ENCODE measurements at regions not wholly inside any gene's neighbourhood (a gene's known extent, or its start where the extent isn't known, plus 50 kb on each side); places are given as distances from the start of the nearest gene placed in this dataset.

DNA sequence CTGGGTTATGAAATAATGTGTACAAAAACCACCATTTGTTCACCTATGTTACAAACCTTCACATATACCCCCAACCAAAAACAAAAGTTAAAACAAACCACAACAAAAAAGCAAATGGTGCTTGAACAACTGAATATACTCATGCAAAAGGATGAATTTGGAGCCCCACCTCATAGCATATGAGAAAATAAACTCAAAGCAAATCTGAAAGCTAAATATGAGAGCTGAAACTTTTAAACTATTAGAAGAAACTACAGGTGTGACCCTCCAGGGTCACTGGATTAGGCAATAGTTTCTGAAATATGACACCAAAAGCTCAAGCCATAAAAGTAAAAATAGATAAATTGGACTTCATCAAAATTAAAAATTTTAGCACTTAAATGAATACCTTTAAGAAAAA, 215.5 kb upstream of the CHRM3 start:
- no peak overlapping the region for H3K27ac ChIP-seq
- no peaks in the 10 kb centered on the region for H3K27me3 ChIP-seq
- H3K9me3 ChIP-seq, result no peaks in the 10 kb centered on the region
- no peak for DNase-seq
- H3K36me3 ChIP-seq, result no peaks in the 10 kb centered on the region
- no peaks in the 10 kb centered on the region for H3K4me1 ChIP-seq
- intact Hi-C loops (cut with DNase I), result no loop called here
- H3K4me3 ChIP-seq, result no peak overlapping the region
- TF ChIP-seq, protein P1, sequence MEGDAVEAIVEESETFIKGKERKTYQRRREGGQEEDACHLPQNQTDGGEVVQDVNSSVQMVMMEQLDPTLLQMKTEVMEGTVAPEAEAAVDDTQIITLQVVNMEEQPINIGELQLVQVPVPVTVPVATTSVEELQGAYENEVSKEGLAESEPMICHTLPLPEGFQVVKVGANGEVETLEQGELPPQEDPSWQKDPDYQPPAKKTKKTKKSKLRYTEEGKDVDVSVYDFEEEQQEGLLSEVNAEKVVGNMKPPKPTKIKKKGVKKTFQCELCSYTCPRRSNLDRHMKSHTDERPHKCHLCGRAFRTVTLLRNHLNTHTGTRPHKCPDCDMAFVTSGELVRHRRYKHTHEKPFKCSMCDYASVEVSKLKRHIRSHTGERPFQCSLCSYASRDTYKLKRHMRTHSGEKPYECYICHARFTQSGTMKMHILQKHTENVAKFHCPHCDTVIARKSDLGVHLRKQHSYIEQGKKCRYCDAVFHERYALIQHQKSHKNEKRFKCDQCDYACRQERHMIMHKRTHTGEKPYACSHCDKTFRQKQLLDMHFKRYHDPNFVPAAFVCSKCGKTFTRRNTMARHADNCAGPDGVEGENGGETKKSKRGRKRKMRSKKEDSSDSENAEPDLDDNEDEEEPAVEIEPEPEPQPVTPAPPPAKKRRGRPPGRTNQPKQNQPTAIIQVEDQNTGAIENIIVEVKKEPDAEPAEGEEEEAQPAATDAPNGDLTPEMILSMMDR (IDR thresholded peaks at IDR 0.05), result no peak
- no peak overlapping the region for H3K9ac ChIP-seq (ENCODE audit: low read depth in 2 of 2, low read length in 2 of 2)

- TF ChIP-seq, protein P1 (IDR thresholded peaks at IDR 0.05), result no peak
- DNase-seq, result no peak
- intact Hi-C loops (cut with DNase I), result no loop called here
- Histone ChIP-seq H3K4me1 (no peaks in the 10 kb centered on the region), H3K4me3 (no peak overlapping the region), H3K36me3 (no peaks in the 10 kb centered on the region), H3K27ac (no peak overlapping the region), H3K9me3 (no peaks in the 10 kb centered on the region), H3K27me3 (no peaks in the 10 kb centered on the region), H3K9ac (ENCODE audit: low read depth in 2 of 2, low read length in 2 of 2) (no peak overlapping the region)
Measured at GRCh38 chr1:239169276-239169675, 217.1 kb upstream of the CHRM3 start.

DNA sequence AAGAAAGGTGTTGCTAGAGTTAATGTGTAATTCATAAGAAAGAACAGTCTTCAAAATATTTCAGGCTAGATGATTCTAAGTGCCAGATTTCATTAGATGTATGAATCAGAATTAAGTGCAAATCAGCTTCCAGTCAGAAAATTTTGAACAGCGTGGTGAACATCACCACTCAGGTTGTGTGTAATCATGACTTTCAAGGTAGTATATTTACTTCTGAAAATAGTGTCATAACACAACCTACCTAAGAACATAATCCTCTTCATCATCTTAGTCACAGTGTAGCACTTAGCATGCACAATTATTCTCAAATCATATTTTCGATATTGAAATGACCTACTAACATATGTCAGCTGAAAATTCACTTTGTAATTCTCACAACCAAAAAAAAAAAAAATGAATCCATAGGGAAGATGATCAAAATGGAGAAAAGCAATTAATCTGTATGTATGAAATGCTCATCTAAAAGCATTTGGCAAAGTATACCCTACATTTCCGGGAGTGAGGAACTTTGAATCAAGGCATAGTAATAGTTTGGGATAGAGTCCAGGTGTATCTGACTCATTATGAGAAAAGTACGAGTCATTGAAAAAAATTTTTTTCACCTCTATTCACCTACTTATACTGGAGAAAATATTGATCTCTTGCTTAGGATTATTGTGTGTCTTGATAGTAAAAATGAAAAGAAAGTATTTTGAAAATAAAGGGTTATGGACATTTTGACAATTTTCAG, 221.8 kb upstream of the CHRM3 start:
- H3K9ac ChIP-seq (ENCODE audit: low read depth in 2 of 2, low read length in 2 of 2), result no peak overlapping the region
- H3K4me1 ChIP-seq, result no peaks in the 10 kb centered on the region
- no peak overlapping the region for H3K27ac ChIP-seq
- no peaks in the 10 kb centered on the region for H3K9me3 ChIP-seq
- no peaks in the 10 kb centered on the region for H3K27me3 ChIP-seq
- TF ChIP-seq, protein P1 (IDR thresholded peaks at IDR 0.05), result no peak
- intact Hi-C loops (cut with DNase I), result no loop called here
- no peak overlapping the region for H3K4me3 ChIP-seq
- DNase-seq, result no peak
- H3K36me3 ChIP-seq, result no peaks in the 10 kb centered on the region

GRCh38 chr1:239155466-239156091, 230.8 kb upstream of the CHRM3 start:
- no peak for DNase-seq

GRCh38 chr1:239151937-239152336, 234.4 kb upstream of the CHRM3 start:
- TF ChIP-seq, protein P1 (IDR thresholded peaks at IDR 0.05), result no peak
- Histone ChIP-seq H3K4me1 (no peaks in the 10 kb centered on the region), H3K9ac (ENCODE audit: low read depth in 2 of 2, low read length in 2 of 2) (no peak overlapping the region), H3K4me3 (no peak overlapping the region), H3K9me3 (no peaks in the 10 kb centered on the region), H3K27me3 (no peaks in the 10 kb centered on the region), H3K36me3 (no peaks in the 10 kb centered on the region), H3K27ac (no peak overlapping the region)
- DNase-seq, result no peak
- intact Hi-C loops (cut with DNase I), result no loop called here

More at GRCh38 chr1:239155466-239156091, 230.8 kb upstream of the CHRM3 start:
- no peak overlapping the region for H3K4me3 ChIP-seq
- no peak overlapping the region for H3K27ac ChIP-seq
- no peaks in the 10 kb centered on the region for H3K27me3 ChIP-seq
- H3K9me3 ChIP-seq, result no peaks in the 10 kb centered on the region
- H3K36me3 ChIP-seq, result no peaks in the 10 kb centered on the region
- TF ChIP-seq, protein P1 (IDR thresholded peaks at IDR 0.05), result no peak
- no peaks in the 10 kb centered on the region for H3K4me1 ChIP-seq
- no peak overlapping the region for H3K9ac ChIP-seq (ENCODE audit: low read depth in 2 of 2, low read length in 2 of 2)
- intact Hi-C loops (cut with DNase I), result no loop called here

Measured in colonic mucosa (tissue), 4 donors.